ENCODE measurements at regions not wholly inside any gene's neighbourhood (a gene's known extent, or its start where the extent isn't known, plus 50 kb on each side); places are given as distances from the start of the nearest gene placed in this dataset.

GRCh38 chr6:150686566-150686965, 86.9 kb downstream of the PLEKHG1 start (continued):
- no peak for TF ChIP-seq POU5F1 (IDR thresholded peaks at IDR 0.05; ENCODE audit: low read depth, low read length)
- no peak for TF ChIP-seq TAF7 (optimal IDR thresholded peaks at IDR 0.05; ENCODE audit: borderline replicate concordance, low read depth, low read length)

All from H1 (cell line).